ENCODE measurements at regions not wholly inside any gene's neighbourhood (a gene's known extent, or its start where the extent isn't known, plus 50 kb on each side); places are given as distances from the start of the nearest gene placed in this dataset.

- DNase-seq (ENCODE audit: low spot score), result peak; percentile 74
- H3K4me3 ChIP-seq, result peak overlapping the region; percentile 55
- TF ChIP-seq CTCF (IDR thresholded peaks at IDR 0.05), result peak; percentile 84
- H3K27ac ChIP-seq, result no peak overlapping the region
Measured at GRCh38 chr3:10738688-10739372, 77.2 kb upstream of the SLC6A11 start.

- no peak for TF ChIP-seq CTCF (IDR thresholded peaks at IDR 0.05)
Measured at GRCh38 chr3:10740954-10741353, 75.1 kb upstream of the SLC6A11 start.

DNA sequence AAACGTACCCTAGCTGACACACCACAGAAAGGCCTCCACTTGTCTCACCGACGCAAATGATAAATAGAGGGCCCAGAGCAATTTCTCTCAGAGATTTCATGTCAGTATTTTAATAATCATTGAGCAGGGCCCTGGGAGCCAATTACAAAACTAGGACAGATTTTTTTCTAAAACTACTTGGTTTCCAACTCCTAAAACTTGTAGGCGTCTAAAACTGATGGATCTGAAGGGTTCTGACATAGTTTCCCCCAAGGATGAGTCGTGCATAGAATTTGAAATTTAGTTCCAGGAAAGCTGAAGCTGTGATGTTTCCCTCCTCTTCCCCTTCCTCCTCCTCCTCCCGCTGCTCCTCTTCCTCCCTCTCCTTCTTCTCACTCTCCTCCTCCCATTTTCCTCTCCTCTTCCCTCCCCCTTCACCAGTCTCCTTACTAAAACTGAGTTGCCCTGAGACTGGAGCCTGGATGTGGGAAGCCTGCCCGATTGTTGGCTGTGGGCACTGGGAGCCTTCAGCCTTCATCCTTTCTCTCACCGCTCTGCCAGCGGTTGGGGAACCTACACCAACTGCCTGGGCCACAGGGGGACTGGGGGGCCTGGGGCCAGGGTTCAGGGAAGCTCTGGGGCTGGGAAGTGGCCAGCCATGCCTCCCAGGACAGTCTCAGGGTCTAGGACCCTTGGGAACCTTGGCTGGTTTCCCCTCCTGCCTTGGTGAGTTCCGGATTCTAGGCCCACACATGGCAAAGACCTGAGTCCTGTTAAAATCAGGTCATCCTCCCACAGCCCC lies 73.9 kb upstream of the SLC6A11 start:
- no peak for TF ChIP-seq CTCF (IDR thresholded peaks at IDR 0.05)
- Histone ChIP-seq H3K27ac (no peak overlapping the region), H3K4me3 (no peak overlapping the region)
- DNase-seq (ENCODE audit: low spot score), result peak; percentile 43

More at GRCh38 chr3:10740954-10741353, 75.1 kb upstream of the SLC6A11 start:
- DNase-seq (ENCODE audit: low spot score), result peak; percentile 47
- H3K4me3 ChIP-seq, result no peak overlapping the region
- H3K27ac ChIP-seq, result no peak overlapping the region

GRCh38 chr3:10743366-10744097 lies 72.5 kb upstream of the SLC6A11 start:
- no peak for TF ChIP-seq CTCF (IDR thresholded peaks at IDR 0.05)

DNA sequence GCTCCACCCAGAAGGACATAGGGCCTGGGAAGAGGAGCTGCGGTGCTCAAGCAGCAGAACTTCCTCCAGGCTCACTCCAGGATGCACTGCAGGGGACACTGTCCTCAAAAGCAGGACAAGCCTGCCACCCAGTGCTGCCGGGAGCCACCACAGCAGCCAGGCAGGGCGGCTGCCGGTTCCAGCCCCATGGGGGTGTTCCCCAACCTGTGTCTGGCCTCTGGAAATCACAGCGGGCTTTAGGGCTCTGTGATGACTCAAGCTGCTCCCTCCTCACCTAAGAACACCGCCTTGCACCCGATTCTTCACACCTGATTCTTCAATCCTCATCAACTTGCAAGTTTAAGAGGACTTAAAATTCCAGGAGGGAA lies 71.9 kb upstream of the SLC6A11 start:
- DNase-seq (ENCODE audit: low spot score), result no peak
- H3K4me3 ChIP-seq, result no peak overlapping the region
- TF ChIP-seq CTCF (IDR thresholded peaks at IDR 0.05), result no peak
- H3K27ac ChIP-seq, result no peak overlapping the region

More at GRCh38 chr3:10743366-10744097, 72.5 kb upstream of the SLC6A11 start:
- no peak overlapping the region for H3K27ac ChIP-seq
- peak; percentile 58 for DNase-seq (ENCODE audit: low spot score)
- H3K4me3 ChIP-seq, result no peak overlapping the region

DNA sequence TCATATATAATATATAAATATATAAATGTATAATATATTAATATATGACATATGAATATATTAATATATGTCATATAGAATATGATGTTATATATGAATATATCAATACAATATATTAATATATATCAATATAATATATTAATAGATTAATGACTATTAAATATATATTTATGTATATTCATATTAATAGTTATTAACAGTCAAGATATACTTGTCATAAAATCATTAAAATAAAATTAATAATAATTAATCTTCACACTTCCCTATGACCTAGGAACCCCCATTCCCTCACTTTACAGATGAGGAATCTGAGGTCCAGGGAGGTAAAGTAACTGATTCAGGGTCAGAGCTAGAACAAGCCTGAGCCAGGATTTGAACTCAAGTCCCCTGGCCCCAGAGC lies 70.6 kb upstream of the SLC6A11 start:
- H3K4me3 ChIP-seq, result no peak overlapping the region
- DNase-seq (ENCODE audit: low spot score), result no peak
- no peak overlapping the region for H3K27ac ChIP-seq
- TF ChIP-seq CTCF (IDR thresholded peaks at IDR 0.05), result no peak

All from coronary artery (tissue), 2 donors.